ENCODE measurements at regions not wholly inside any gene's neighbourhood (a gene's known extent, or its start where the extent isn't known, plus 50 kb on each side); places are given as distances from the start of the nearest gene placed in this dataset.
"Not testable (repeated sequence)": the region's sequence is repeated elsewhere in the genome, so short reads cannot be mapped to it uniquely, and the experiment has no call there.

DNA sequence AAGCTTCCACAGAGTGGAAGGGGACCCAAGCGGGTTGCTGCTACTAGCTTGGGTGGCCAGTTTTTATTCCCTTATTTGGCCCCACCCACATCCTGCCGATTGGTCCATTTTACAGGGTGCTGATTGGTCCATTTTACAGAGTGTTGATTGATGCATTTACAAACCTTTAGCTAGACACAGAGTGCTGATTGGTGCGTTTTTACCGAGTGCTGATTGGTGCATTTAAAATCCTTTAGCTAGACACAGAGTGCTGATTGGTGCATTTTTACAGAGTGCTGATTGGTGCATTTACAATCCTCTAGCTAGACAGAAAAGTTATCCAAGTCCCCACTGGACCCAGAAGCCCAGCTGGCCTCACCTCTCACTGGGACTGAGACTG, 187.0 kb upstream of the KCNMB2 start:
- DNase-seq = not testable (repeated sequence)

DNA sequence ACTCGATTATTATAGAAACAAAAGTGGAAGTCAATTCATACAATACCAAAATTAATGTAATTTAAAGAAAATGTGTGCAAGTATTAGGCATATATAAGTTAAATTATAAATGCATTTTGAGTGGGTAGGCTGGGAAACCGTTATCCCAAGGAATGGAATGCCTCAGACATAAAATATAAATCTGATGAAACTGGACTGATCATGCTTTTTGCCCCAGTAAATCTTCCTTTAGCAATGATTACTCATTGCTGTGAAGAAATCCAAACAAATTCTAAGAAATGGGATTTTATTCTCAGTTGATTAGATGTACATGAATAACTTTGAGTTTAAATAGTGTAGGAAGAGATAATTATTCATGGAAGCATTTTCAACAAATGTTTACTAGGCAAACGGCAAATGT, 185.5 kb upstream of the KCNMB2 start:
- no peak for DNase-seq

DNA sequence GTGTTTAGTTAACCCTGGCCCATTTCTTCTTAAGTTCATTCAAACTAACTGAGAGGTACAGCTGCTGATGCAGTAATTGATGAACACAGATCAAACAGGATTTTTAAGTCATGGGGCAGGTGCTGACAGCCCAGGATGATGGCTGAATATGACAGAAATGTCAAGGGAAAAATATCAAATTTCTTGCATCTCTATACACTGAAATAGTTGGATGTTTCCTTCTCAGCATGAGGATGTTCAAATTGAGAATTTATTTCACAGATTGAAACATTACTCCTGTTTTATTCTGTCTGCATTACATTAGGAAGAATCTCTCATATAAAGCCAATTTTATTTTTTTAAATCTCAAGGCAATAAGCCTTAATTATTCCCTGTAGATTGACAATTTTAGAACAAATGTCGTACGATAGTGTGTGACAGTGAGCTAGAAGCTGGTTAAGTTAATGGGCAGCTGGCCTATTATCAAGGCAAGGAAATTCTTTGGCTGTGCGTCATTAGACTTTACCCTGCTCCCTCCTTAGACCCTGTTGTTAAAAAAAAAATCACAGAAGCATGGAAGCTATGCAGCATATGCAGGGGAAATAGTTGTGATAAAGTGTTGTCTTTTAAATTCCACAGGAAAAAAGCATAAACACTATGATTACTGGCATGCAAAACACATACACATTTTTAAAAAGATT, 183.8 kb upstream of the KCNMB2 start:
- no peak for DNase-seq

GRCh38 chr3:178353006-178353694, 183.1 kb upstream of the KCNMB2 start:
- no peak for DNase-seq

- no peak for DNase-seq
Observed at GRCh38 chr3:178359728-178360127, 176.5 kb upstream of the KCNMB2 start.

DNA sequence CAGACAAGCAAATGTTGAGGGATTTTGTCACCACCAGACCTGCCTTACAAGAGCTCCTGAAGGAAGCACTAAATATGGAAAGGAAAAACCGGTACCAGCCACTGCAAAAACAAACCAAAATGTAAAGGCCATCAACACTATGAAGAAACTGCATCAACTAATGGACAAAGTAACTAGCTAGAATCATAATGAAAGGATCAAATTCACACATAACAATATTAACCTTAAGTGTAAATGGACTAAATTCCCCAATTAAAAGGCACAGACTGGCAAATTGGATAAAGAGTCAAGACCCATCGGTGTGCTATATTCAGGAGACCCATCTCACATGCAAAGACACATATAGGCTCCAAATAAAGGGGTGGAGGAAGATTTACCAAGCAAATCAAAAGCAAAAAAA, 173.2 kb upstream of the KCNMB2 start:
- not testable (repeated sequence) for DNase-seq

DNA sequence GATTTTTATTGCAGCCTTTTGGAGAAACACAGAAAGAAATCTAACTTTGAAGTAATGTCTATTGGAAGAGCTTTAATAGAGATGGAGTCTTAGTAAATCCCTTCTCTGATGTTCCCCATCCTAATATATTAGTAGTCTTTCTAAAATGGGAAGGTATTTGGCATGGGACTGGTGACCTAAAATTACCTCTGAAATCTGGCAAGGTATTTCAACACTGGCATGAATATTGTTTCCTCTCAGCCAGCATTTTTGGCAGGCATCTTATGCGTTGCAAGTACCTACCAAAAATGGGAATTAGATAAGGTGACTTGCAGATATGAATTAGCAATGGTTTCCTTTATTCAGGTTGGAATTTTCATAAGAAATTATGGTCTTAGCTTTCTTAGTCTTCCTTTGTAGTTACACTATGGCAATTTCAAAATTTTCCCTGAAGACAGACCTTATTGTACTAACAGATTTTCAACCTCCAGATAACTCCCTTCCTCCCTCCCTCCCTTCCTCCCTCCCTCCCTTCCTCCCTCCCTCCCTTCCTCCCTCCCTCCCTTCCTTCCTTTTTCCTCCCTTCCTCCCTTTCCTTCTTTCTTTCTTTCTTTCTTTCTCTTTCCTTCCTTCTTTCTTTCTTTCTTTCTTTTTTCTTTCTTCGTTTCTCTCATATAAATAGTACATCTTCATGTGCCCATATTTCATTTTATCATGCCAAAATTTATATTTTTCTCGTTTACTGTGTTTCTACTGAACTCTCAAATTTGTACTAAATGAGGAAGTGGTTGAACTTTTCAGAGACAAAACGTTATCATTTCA, 168.2 kb upstream of the KCNMB2 start:
- DNase-seq = no peak

GRCh38 chr3:178369006-178369405, 167.2 kb upstream of the KCNMB2 start:
- DNase-seq = no peak

DNA sequence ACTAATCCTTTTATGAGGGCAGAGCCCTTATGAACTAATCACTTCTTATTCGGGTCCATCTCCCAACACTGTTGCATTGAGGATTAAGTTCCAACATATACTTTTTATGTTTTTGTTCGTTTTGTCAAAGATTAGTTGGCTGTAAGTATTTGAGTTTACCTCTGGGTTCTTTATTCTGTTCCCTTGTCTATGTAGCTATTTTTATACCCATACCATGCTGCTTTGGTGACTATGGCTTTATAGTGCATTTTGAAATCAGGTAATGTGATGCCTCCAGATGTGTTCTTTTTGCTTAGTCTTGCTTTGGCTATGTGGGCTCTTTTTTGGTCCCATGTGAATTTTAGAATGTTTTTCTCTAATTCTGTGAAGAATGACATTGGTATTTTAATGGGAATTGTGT, 166.4 kb upstream of the KCNMB2 start:
- DNase-seq = no peak

GRCh38 chr3:178370387-178370786, 165.8 kb upstream of the KCNMB2 start:
- no peak for DNase-seq

- no peak for DNase-seq
Observed at GRCh38 chr3:178381555-178381954, 154.7 kb upstream of the KCNMB2 start.

DNA sequence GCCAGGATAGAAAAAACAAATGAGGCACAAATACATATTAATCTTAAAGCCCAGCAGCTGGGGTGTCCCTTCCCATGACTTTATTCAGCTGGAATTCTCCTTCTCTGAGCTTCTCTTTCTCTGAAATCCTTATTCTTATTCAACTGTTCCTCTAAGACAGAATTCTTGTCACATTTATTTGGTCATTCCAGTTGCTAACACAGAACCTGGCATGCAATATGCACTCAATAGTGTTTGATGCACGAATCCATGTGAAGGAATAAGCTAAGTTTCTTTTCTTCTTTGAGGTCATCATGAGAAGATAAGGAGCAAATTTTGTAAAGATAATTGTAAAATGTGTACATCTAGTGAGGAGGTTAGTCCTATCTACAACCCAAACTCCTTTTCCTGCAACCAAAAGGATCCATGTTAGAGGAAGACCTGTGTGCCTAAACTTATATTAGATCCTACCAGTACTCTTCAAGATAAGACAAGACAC, 154.2 kb upstream of the KCNMB2 start:
- DNase-seq = no peak

GRCh38 chr3:178382449-178383061, 153.7 kb upstream of the KCNMB2 start:
- DNase-seq = no peak

- DNase-seq = no peak
Observed at GRCh38 chr3:178384321-178385230, 151.7 kb upstream of the KCNMB2 start.

GRCh38 chr3:178385280-178385952, 150.8 kb upstream of the KCNMB2 start:
- DNase-seq = peak in 1 of 2 donors; percentile 40

GRCh38 chr3:178386401-178386800, 149.8 kb upstream of the KCNMB2 start:
- no peak for DNase-seq

- DNase-seq = no peak
Observed at GRCh38 chr3:178386880-178387279, 149.4 kb upstream of the KCNMB2 start.

DNA sequence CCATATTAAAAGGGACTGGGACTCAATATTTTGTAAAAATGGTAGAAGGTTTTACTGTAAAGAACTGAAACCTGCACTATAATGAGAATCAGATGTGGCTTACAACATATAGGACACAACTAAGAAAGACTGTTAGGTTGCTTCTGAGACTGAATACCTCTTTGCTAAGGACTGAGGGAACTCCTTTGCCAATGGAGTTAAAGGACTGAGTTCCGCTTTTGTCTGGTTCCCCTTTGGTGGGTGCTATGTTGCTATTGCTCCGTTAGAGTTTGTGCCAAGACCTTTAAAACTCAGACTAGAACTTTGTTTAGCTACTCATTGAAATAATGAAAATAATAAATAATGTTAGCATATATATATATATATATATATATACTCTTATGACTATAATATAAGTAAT, 147.8 kb upstream of the KCNMB2 start:
- DNase-seq = peak in 1 of 2 donors; percentile 28

DNA sequence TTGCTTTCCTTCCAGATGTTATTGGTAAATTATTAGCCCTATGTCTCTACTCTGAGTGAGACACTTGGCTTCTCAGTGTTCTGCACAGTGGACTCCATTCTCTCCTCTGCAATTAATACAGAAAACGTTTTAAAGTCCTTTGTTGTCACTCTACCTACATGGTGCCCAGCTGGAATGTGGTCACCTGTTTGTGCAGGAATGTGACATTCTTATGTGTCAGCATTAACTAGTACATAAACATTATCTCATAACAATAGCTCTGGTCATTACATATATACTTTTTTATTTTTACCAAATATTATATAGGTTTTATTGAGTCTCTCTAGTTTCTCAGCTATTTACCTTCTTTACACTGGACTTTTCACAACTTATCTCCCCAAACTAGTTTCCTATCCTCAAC, 147.0 kb upstream of the KCNMB2 start:
- DNase-seq = no peak

- no peak for DNase-seq
Observed at GRCh38 chr3:178392511-178392926, 143.7 kb upstream of the KCNMB2 start.

DNA sequence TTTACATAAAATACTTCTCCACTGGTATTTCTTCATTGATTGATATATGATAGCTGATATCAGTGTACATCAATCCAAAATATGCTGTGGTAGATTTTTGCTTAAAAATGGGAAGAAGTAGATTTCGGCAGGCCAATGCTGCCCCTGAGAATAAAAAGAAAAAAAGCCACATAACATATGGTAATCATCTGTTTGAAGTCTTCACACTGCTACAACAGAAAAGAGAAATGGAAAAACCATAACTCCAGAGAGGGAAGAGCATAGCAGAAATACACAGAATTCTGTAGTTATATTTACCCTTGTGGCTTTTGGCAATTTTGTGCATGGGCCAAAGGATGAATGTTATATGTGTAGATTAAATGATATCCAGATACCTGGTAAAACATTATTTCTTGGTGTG, 143.1 kb upstream of the KCNMB2 start:
- DNase-seq = no peak

DNA sequence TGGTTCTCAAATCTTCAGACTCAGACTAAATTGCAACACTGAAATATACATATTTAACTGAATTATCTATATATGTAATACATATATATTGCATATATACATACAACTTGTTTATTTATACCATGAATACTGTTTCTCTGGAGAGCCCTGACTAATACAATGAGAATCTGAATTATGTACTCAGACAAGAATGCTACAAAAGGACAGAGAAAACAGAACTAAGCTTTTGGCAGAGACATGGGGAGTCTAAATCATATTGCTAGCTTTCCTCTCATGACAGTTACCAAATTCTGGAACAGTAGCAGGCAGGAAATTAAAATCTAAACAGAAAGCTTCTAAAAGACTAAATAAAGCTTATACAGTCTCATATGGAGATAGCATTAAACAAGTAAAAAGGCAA, 142.4 kb upstream of the KCNMB2 start:
- DNase-seq = no peak
